GM23248 (cell line): ENCODE measurements at regions not wholly inside any gene's neighbourhood (a gene's known extent, or its start where the extent isn't known, plus 50 kb on each side); places are given as distances from the start of the nearest gene placed in this dataset.

Source experiments
- EZH2 ChIP-seq: fragments of 200-600 bp; sonication (generic); IDR thresholded peaks from 2 replicates; pipeline ENCODE4 v1.6.1; 2018; ENCODE audit warnings: antibody characterized with exemption, mild to moderate bottlenecking; ENCODE audit not compliant: insufficient read depth, poor library complexity, severe bottlenecking
- EZH2phosphoT487 ChIP-seq: fragments of 200-600 bp; sonication (generic); IDR thresholded peaks from 2 replicates; pipeline ENCODE4 v1.6.1; 2018; ENCODE audit warnings: antibody characterized with exemption, moderate library complexity, mild to moderate bottlenecking, low read depth; ENCODE audit not compliant: insufficient read depth

GRCh38 chr4:182067828-182068227 lies 175.4 kb upstream of the TENM3 start:
- TF ChIP-seq EZH2phosphoT487 (no peak), EZH2 (no peak)
